ENCODE measurements at regions not wholly inside any gene's neighbourhood (a gene's known extent, or its start where the extent isn't known, plus 50 kb on each side); places are given as distances from the start of the nearest gene placed in this dataset.

GRCh38 chr1:57916041-57916440 lies 492.2 kb upstream of the DAB1 start:
- DNase-seq (ENCODE audit: low spot score) = no peak

- no peak for DNase-seq (ENCODE audit: low spot score)
Observed at GRCh38 chr1:57911427-57911826, 487.6 kb upstream of the DAB1 start.

- DNase-seq (ENCODE audit: low spot score) = no peak
Observed at GRCh38 chr1:57910782-57911181, 486.9 kb upstream of the DAB1 start.

GRCh38 chr1:57910305-57910704 lies 486.4 kb upstream of the DAB1 start:
- DNase-seq (ENCODE audit: low spot score) = no peak

- no peak for DNase-seq (ENCODE audit: low spot score)
Observed at GRCh38 chr1:57908147-57908890, 484.5 kb upstream of the DAB1 start.

- DNase-seq (ENCODE audit: low spot score) = no peak
Observed at GRCh38 chr1:57901208-57901919, 477.5 kb upstream of the DAB1 start.

- DNase-seq (ENCODE audit: low spot score) = no peak
Observed at GRCh38 chr1:57898531-57898930, 474.7 kb upstream of the DAB1 start.

- DNase-seq (ENCODE audit: low spot score) = no peak
Observed at GRCh38 chr1:57897581-57897980, 473.7 kb upstream of the DAB1 start.

- no peak for DNase-seq (ENCODE audit: low spot score)
Observed at GRCh38 chr1:57894315-57894714, 470.5 kb upstream of the DAB1 start.

- DNase-seq (ENCODE audit: low spot score) = no peak
Observed at GRCh38 chr1:57889676-57890320, 465.9 kb upstream of the DAB1 start.

GRCh38 chr1:57887964-57888491 lies 464.2 kb upstream of the DAB1 start:
- no peak for DNase-seq (ENCODE audit: low spot score)

GRCh38 chr1:57886376-57886775 lies 462.5 kb upstream of the DAB1 start:
- no peak for DNase-seq (ENCODE audit: low spot score)

- DNase-seq (ENCODE audit: low spot score) = no peak
Observed at GRCh38 chr1:57883642-57883995, 459.8 kb upstream of the DAB1 start.

GRCh38 chr1:57882934-57883641 lies 459.2 kb upstream of the DAB1 start:
- DNase-seq (ENCODE audit: low spot score) = no peak

- no peak for DNase-seq (ENCODE audit: low spot score)
Observed at GRCh38 chr1:57882072-57882471, 458.2 kb upstream of the DAB1 start.

- DNase-seq (ENCODE audit: low spot score) = no peak
Observed at GRCh38 chr1:57881639-57882038, 457.8 kb upstream of the DAB1 start.

- no peak for DNase-seq (ENCODE audit: low spot score)
Observed at GRCh38 chr1:57879700-57880099, 455.8 kb upstream of the DAB1 start.

GRCh38 chr1:57874418-57874877 lies 450.6 kb upstream of the DAB1 start:
- DNase-seq (ENCODE audit: low spot score) = no peak

- no peak for DNase-seq (ENCODE audit: low spot score)
Observed at GRCh38 chr1:57872913-57873312, 449.1 kb upstream of the DAB1 start.

- DNase-seq (ENCODE audit: low spot score) = no peak
Observed at GRCh38 chr1:57868908-57869307, 445.0 kb upstream of the DAB1 start.

GRCh38 chr1:57868239-57868638 lies 444.4 kb upstream of the DAB1 start:
- DNase-seq (ENCODE audit: low spot score) = no peak

GRCh38 chr1:57866998-57867397 lies 443.1 kb upstream of the DAB1 start:
- DNase-seq (ENCODE audit: low spot score) = no peak
